Mesenchymal stem cell (in vitro differentiated cells and primary cell): ENCODE measurements at regions not wholly inside any gene's neighbourhood (a gene's known extent, or its start where the extent isn't known, plus 50 kb on each side); places are given as distances from the start of the nearest gene placed in this dataset.

Experiments
- DNase-seq: peaks from one replicate; pipeline ENCODE4 v3.0.0-alpha.2; 2013
- H2AFZ ChIP-seq: one replicate; pipeline ENCODE4 v1.6.1; 2013; ENCODE audit warnings: low read depth, mild to moderate bottlenecking, control low read depth, inconsistent platforms, low read length, moderate library complexity
- H2AK5ac ChIP-seq: 2 replicates; pipeline ENCODE4 v1.6.1; 2013; ENCODE audit warnings: low read length, moderate library complexity, mild to moderate bottlenecking, inconsistent platforms; ENCODE audit not compliant: severe bottlenecking
- H2BK120ac ChIP-seq: one replicate; pipeline ENCODE4 v1.6.1; 2013; ENCODE audit warnings: low read depth, mild to moderate bottlenecking, inconsistent platforms, low read length, moderate library complexity
- H2BK12ac ChIP-seq, 2 experiments: one replicate each; pipeline ENCODE4 v1.6.1; 2013; ENCODE audit warnings: inconsistent platforms in 2 of 2, low read length in 2 of 2, mild to moderate bottlenecking in 2 of 2, moderate library complexity in 2 of 2, control low read depth in 1 of 2
- H2BK15ac ChIP-seq: one replicate; pipeline ENCODE4 v1.6.1; 2013; ENCODE audit warnings: mild to moderate bottlenecking, low read depth, inconsistent platforms; ENCODE audit not compliant: poor library complexity, severe bottlenecking
- H2BK5ac ChIP-seq: 2 replicates; pipeline ENCODE4 v1.6.1; 2013; ENCODE audit warnings: low read depth, mild to moderate bottlenecking, low read length, control low read depth, inconsistent platforms; ENCODE audit not compliant: poor library complexity, severe bottlenecking
- H3K14ac ChIP-seq, 2 experiments: one replicate each; pipeline ENCODE4 v1.6.1; 2013; ENCODE audit warnings: inconsistent platforms in 2 of 2, low read length in 2 of 2, control low read depth in 1 of 2, mild to moderate bottlenecking in 1 of 2, moderate library complexity in 1 of 2
- H3K18ac ChIP-seq, 2 experiments: one replicate each; pipeline ENCODE4 v1.6.1; 2013; ENCODE audit warnings: inconsistent platforms in 2 of 2, low read length in 2 of 2, control low read depth in 1 of 2, low read depth in 1 of 2, mild to moderate bottlenecking in 1 of 2
- H3K23ac ChIP-seq, 2 experiments: one replicate each; pipeline ENCODE4 v1.6.1; 2013; ENCODE audit warnings: inconsistent platforms in 2 of 2, low read length in 2 of 2, mild to moderate bottlenecking in 2 of 2, moderate library complexity in 2 of 2, control low read depth in 1 of 2
- H3K27ac ChIP-seq: 2 replicates; pipeline ENCODE4 v1.5.1; 2013; ENCODE audit warnings: mild to moderate bottlenecking, moderate library complexity, low read length, control low read depth, inconsistent platforms; ENCODE audit not compliant: poor library complexity, severe bottlenecking
- H3K27me3 ChIP-seq, 2 experiments: 2 replicates each; pipeline versions ENCODE4 v1.6.1 to v1.7.0; 2013; ENCODE audit warnings: low read length in 2 of 2, mild to moderate bottlenecking in 2 of 2, moderate library complexity in 2 of 2, control low read depth in 1 of 2, inconsistent platforms in 1 of 2; ENCODE audit not compliant: control insufficient read depth in 1 of 2, insufficient read depth in 1 of 2
- H3K36me3 ChIP-seq, 2 experiments: 2 replicates each; pipeline versions ENCODE4 v1.6.1 to v1.7.0; 2013; ENCODE audit warnings: low read length in 2 of 2, control low read depth in 1 of 2, inconsistent platforms in 1 of 2, low read depth in 1 of 2, mild to moderate bottlenecking in 1 of 2; ENCODE audit not compliant: insufficient read depth in 2 of 2, control insufficient read depth in 1 of 2
- H3K4ac ChIP-seq, 2 experiments: one replicate each; pipeline ENCODE4 v1.6.1; 2013; ENCODE audit warnings: inconsistent platforms in 2 of 2, low read length in 2 of 2, mild to moderate bottlenecking in 2 of 2, moderate library complexity in 2 of 2, control low read depth in 1 of 2, low read depth in 1 of 2
- H3K4me1 ChIP-seq: 2 replicates; pipeline ENCODE4 v1.6.1; 2013; ENCODE audit warnings: low read depth, low read length, control low read depth; ENCODE audit not compliant: control insufficient read depth, insufficient read depth
- H3K4me2 ChIP-seq: 2 replicates; pipeline ENCODE4 v1.6.1; 2013; ENCODE audit warnings: low read length, mild to moderate bottlenecking, inconsistent platforms; ENCODE audit not compliant: poor library complexity, severe bottlenecking
- H3K4me3 ChIP-seq, 2 experiments: 2 replicates each; pipeline versions ENCODE4 v1.5.1 to v1.7.0; 2013; ENCODE audit warnings: low read length in 2 of 2, mild to moderate bottlenecking in 2 of 2, control low read depth in 1 of 2, low read depth in 1 of 2; ENCODE audit not compliant: insufficient read depth in 1 of 2
- H3K79me1 ChIP-seq: replicated peaks from 2 replicates; pipeline ENCODE4 v1.6.1; 2013; ENCODE audit warnings: mild to moderate bottlenecking, control low read depth, low read length, inconsistent platforms; ENCODE audit not compliant: poor library complexity, severe bottlenecking
- H3K9ac ChIP-seq: 2 replicates; pipeline ENCODE4 v1.7.0; 2013; ENCODE audit warnings: mild to moderate bottlenecking, low read length, moderate library complexity
- H3K9me3 ChIP-seq: 2 replicates; pipeline ENCODE4 v1.7.0; 2013; ENCODE audit warnings: mild to moderate bottlenecking, low read length; ENCODE audit not compliant: control insufficient read depth
- H4K8ac ChIP-seq: one replicate; pipeline ENCODE4 v1.6.1; 2013; ENCODE audit warnings: inconsistent platforms, mild to moderate bottlenecking, low read length, moderate library complexity
- H4K91ac ChIP-seq: one replicate; pipeline ENCODE4 v1.6.1; 2013; ENCODE audit warnings: mild to moderate bottlenecking, low read length, inconsistent platforms
- WGBS: methylation state at CpG from one replicate; pipeline ENCODE4 v1.1.7; 2013; ENCODE audit warnings: mixed read lengths; 5-methylcytosine and 5-hydroxymethylcytosine counted together

GRCh38 chr13:85186356-85187045 is 612.7 kb downstream of the SLITRK6 start:
- Histone ChIP-seq H3K4me2 (no peak overlapping the region), H3K18ac (no peak overlapping the region), H3K9ac (no peak overlapping the region), H3K4me3 (no peak overlapping the region), H4K8ac (no peak overlapping the region), H3K79me1 (no peaks in the 10 kb centered on the region), H2BK5ac (no peak overlapping the region), H3K14ac (no peak overlapping the region), H4K91ac (no peak overlapping the region), H3K23ac (no peak overlapping the region), H2BK12ac (no peak overlapping the region), H3K27ac (no peak overlapping the region), H3K27me3 (no peaks in the 10 kb centered on the region), H3K9me3 (no peaks in the 10 kb centered on the region), H3K4me1 (no peaks in the 10 kb centered on the region), H3K36me3 (no peaks in the 10 kb centered on the region), H2AK5ac (no peak overlapping the region), H2BK120ac (no peak overlapping the region), H2BK15ac (no peak overlapping the region), H3K4ac (no peak overlapping the region), H2AFZ (no peak overlapping the region)
- DNase-seq: no peak
- 100% methylated on average over 1 of the region's 2 CpGs for WGBS

- Histone ChIP-seq H3K9me3 (peaks cover 6% of the 10 kb centered on the region), H4K8ac (no peak overlapping the region)
Observed at GRCh38 chr13:85174291-85174690, 624.9 kb downstream of the SLITRK6 start.

GRCh38 chr13:85170372-85170771 is 628.8 kb downstream of the SLITRK6 start:
- no peaks in the 10 kb centered on the region for H3K36me3 ChIP-seq
- no peak overlapping the region for H4K91ac ChIP-seq
- H3K4ac ChIP-seq: no peak overlapping the region
- H2AFZ ChIP-seq: no peak overlapping the region
- no peak overlapping the region for H3K9ac ChIP-seq
- 87% methylated on average over 1 of the region's 1 CpG for WGBS
- H3K14ac ChIP-seq: no peak overlapping the region
- H3K27me3 ChIP-seq: no peaks in the 10 kb centered on the region
- H2AK5ac ChIP-seq: no peak overlapping the region
- no peak overlapping the region for H2BK5ac ChIP-seq
- no peaks in the 10 kb centered on the region for H3K4me1 ChIP-seq
- no peak overlapping the region for H3K4me3 ChIP-seq
- no peak overlapping the region for H3K18ac ChIP-seq
- no peak overlapping the region for H2BK120ac ChIP-seq
- no peak overlapping the region for H3K4me2 ChIP-seq
- DNase-seq: no peak
- no peak overlapping the region for H2BK15ac ChIP-seq
- H3K23ac ChIP-seq: no peak overlapping the region
- no peak overlapping the region for H4K8ac ChIP-seq
- peaks cover 6% of the 10 kb centered on the region for H3K9me3 ChIP-seq
- peak overlapping the region in 1 of 2 experiments; percentile 93 for H2BK12ac ChIP-seq
- no peak overlapping the region for H3K27ac ChIP-seq
- H3K79me1 ChIP-seq: no peaks in the 10 kb centered on the region

More at GRCh38 chr13:85174291-85174690, 624.9 kb downstream of the SLITRK6 start:
- Histone ChIP-seq H3K4ac (no peak overlapping the region), H2BK15ac (no peak overlapping the region), H2AK5ac (no peak overlapping the region), H2BK120ac (no peak overlapping the region), H3K14ac (no peak overlapping the region), H3K4me2 (no peak overlapping the region), H2BK12ac (no peak overlapping the region), H4K91ac (no peak overlapping the region), H2AFZ (no peak overlapping the region), H3K4me3 (no peak overlapping the region), H3K79me1 (no peaks in the 10 kb centered on the region), H3K4me1 (no peaks in the 10 kb centered on the region), H3K36me3 (no peaks in the 10 kb centered on the region), H3K23ac (no peak overlapping the region), H3K9ac (no peak overlapping the region), H2BK5ac (no peak overlapping the region), H3K18ac (no peak overlapping the region), H3K27me3 (no peaks in the 10 kb centered on the region), H3K27ac (no peak overlapping the region)
- 100% methylated on average over 1 of the region's 1 CpG for WGBS
- no peak for DNase-seq

DNA sequence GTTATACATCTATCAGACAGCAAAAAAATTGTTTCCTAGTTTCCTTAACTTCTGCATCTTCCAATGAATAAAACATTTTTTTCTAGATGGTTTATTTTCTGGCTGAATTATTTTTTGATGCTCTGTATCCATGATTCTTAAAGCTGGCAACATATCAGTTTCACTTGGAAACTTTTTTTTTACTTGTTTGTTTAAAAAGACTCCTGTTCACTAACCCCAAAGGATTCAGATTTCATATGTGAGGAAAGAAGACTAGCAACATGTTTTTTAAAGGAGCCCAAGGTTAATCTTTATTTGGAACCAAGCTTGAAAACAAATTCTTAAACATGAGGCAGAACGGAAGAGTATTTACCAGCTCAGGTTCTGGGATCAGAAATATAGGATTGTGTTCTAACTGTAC is 632.3 kb downstream of the SLITRK6 start:
- H3K9me3 ChIP-seq: peaks cover 6% of the 10 kb centered on the region
- peak; percentile 5 for DNase-seq

More for the DNA sequence above, 632.3 kb downstream of the SLITRK6 start:
- no peak overlapping the region for H2AFZ ChIP-seq
- H3K14ac ChIP-seq: no peak overlapping the region
- H3K79me1 ChIP-seq: no peaks in the 10 kb centered on the region
- no peak overlapping the region for H3K4me3 ChIP-seq
- no peak overlapping the region for H2BK5ac ChIP-seq
- no peak overlapping the region for H2BK15ac ChIP-seq
- H2BK12ac ChIP-seq: no peak overlapping the region
- no peak overlapping the region for H4K8ac ChIP-seq
- H3K23ac ChIP-seq: no peak overlapping the region
- H3K27ac ChIP-seq: no peak overlapping the region
- no peak overlapping the region for H3K4ac ChIP-seq
- H3K27me3 ChIP-seq: no peaks in the 10 kb centered on the region
- H2BK120ac ChIP-seq: no peak overlapping the region
- H3K4me2 ChIP-seq: no peak overlapping the region
- H2AK5ac ChIP-seq: no peak overlapping the region
- no peak overlapping the region for H3K18ac ChIP-seq
- WGBS: 100% methylated on average over 1 of the region's 1 CpG
- H3K36me3 ChIP-seq: no peaks in the 10 kb centered on the region
- no peak overlapping the region for H3K9ac ChIP-seq
- H4K91ac ChIP-seq: no peak overlapping the region
- H3K4me1 ChIP-seq: no peaks in the 10 kb centered on the region
